Iris pigment epithelial cell (primary cell): ENCODE measurements at regions not wholly inside any gene's neighbourhood (a gene's known extent, or its start where the extent isn't known, plus 50 kb on each side); places are given as distances from the start of the nearest gene placed in this dataset.

Experiments used
- DNase-seq: peaks from one replicate; pipeline ENCODE4 v3.0.0-alpha.2; 2011; ENCODE audit warnings: low read depth

DNA sequence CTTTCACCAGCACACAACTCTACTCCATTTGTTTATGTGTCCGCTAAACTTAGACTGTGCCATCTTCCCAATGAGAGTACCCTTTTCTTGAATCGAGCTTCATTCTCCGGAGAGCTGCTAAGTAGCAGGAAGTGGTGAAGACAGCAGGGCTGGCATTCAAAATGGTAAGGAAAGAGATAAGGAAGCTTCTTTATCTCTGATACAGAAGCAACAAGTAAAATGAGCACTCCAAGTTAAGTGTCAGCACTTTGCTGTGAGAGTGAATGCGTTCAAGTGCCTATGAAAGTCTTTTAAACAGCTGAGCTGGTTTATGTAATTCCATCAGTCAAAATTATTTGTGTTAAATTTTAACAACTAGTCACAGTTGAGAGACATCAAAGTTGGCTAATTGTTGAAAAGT, 386.8 kb upstream of the PTPRD start:
- no peak for DNase-seq

DNA sequence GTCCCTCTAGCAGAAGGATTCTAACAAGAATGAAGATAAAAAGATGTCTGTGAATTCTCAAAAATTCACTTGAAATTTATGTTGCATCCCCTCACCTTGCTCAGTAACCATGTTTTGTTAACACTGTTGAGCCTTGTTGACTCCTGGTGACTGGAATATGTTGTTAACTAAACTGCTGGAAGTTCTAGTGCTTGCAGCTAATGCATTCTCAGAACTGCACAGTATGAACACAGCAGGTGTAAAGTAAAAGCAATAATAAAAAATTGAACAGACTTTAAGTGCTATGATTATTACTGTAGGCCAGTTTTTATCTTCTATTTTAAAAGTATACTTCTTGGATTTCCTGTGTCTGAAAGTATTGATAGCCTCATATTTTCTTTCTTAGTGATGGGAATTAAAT, 388.7 kb upstream of the PTPRD start:
- no peak for DNase-seq

DNA sequence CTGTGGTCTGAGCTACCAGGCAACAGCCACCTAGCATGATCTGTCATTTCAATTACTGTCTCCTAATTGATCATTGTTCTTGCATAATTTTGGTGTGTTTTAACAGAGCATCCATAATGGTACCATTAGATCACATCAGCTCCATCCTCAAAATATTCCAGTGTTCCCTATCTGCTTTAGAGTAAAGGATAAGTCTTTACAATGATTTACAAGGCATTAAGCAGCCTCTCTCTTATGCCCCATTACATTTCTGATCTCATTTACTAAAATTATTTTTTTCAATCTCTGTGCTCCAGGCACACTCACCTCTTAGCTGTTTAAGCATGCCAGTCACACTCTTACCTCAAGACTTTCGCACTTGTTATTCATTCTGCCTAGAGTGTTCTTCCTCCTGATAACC, 389.9 kb upstream of the PTPRD start:
- no peak for DNase-seq

DNA sequence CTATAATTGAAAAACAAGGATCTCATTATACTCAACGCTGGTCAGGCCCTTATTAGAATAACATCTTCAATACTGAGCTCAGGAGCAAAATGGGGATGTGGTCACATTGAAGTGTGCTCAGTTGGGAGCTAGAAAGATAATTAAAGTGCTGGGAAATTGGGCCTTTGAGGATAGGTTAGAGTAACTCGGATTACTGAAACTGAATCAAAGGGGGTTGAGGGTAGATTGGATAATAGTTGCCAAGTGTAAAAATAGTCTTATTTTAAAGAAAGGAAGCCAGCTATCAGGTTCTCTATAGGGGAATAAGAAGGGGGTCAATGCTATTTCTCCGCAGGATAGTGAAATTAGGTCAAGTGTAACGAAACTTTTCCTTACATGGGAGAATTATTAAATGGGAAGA, 391.0 kb upstream of the PTPRD start:
- DNase-seq: no peak

DNA sequence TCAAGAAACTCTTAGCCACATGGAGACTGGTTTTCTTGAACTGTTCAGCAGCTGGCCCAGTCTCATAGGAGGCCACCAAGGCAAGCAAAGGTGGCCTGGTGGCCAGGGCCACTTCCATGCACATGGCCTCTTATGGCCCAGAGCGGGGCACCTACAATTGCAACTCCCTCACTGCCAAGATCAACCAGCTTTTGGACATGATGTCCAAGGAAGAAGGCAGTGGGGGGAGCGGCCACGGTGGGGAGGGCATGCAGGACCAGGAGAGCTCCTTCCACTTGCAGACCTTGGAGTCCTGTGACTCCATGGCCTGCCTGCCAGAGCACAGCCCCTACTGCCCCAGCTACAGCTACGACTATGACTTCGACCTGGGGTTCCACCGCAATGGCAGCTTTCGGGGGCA, 398.9 kb upstream of the PTPRD start:
- DNase-seq: no peak

DNA sequence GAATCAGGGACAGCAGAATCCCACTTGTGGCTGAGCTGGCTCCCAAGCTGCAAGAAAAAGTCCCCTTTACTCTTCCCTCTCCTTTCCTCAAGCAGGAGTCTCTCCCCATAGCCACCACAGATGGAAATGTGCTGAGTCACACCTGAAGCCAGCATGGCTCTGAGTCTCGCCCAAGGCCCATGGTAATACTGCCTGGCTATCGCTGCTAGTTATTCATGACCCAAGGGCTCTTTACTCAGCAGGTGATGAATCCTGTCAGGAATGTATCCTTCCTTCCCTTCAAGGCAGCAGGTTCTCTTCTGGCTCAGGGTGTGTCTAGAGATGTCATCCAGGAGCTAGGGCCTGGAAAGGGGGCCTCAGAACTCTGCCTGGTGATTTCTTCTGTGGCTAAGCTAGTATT, 403.3 kb upstream of the PTPRD start:
- DNase-seq: no peak

DNA sequence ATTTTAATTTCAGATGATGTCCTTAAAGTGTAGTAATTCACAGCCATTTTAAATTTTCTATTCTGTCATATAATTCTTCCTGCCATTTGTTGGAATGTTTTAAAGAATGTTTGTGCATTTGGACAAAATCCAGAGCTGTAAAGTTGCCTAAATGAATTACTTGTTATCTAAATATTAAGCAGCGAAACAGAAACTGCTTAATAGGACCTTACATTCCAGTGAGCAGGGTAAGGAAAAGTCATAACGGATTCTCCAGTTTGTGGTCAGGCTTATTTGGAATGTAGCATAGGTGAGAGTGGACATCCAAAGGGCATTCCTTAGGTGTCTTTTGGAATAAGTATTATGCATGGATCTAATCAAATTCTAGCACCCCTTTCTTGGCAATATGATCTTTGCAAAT, 410.4 kb upstream of the PTPRD start:
- no peak for DNase-seq

DNA sequence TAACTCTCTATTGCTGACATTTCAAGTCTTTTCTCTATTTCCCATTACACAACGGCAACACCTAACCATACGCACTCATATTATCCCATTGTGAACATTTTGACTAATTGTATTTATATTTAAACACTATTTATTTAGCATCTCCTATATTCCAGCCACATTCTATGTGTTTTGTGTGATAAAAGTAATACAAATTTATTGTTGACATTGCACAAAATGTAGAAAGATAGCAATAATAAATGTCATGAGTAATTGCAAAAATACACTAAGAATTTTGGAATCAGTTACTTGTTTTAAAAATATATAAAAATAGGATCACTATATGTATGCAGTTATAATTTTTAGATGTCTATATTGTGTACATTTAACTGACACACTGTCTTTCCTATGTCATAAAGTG, 413.0 kb upstream of the PTPRD start:
- DNase-seq: no peak

DNA sequence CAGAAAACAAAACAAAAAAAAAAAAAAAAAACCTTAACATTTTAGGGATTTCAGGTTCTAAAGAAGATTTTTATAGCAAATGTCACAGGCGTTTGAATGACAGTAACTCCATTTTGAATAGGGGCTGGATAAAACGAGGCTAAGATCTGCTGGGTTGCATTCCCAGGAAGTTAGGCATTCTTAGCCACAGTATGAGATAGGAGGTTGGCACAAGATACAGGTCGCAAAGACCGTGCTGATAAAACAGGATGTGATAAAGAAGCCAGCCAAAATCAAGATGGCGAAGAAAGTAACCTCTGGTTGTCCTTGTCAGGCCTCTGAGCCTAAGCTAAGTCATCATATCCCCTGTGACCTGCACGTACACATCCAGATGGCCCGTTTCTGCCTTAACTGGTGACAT, 425.6 kb upstream of the PTPRD start:
- no peak for DNase-seq

DNA sequence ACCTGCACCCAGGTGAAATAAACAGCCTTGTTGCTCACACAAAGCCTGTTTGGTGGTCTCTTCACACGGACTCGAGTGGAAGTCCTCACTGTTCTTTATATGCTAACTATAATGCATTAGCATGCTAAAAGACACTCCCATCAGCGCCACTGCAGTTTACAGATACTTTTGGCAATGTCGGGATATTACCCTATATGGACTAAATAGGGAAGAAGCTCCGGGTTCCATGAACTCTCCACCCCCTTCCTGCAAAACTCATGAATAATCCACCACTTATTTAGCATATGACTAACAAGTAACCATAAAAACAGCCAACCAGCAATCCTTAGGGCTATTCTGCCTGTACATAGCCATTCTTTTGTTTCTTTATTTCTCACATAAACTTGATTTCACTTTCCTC, 426.2 kb upstream of the PTPRD start:
- DNase-seq: no peak

DNA sequence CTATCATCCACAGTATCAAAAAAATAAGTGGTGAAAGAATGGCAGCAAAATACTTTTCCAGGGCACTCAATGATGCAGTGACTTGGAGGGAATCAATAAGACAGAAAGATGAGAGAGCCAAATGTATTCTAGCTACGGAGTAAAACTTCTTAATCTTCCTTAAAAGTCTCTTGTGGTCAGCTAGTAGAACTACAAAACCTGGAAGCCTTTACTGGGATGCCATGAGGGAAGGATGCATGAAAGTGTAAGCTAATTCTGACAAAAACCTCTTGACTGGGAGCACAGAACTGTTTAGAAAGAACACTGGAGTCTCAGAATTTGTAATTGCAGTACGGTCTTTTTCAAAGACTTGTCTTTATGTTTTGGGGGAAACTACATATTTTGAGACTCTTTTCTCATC, 432.8 kb upstream of the PTPRD start:
- DNase-seq: no peak

DNA sequence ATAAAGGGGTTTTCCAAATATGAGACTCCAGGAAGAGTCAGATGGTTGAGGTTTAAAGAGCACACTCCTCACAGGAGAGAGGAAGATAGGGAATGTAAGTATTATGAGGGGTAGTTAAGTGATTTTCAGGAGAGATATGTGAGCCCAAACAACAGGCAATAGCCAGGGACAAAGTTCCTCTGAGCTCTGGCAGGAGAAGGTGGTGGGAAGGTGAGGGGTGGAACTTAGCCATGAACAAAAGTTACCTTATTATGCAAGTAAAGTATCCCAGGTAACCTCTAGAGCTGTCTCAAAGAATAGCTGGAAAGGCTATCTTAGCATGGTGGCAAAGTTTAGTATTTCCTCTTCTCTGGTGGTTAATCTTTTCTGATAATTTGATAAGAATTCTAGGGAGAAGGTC, 450.5 kb upstream of the PTPRD start:
- DNase-seq: no peak

DNA sequence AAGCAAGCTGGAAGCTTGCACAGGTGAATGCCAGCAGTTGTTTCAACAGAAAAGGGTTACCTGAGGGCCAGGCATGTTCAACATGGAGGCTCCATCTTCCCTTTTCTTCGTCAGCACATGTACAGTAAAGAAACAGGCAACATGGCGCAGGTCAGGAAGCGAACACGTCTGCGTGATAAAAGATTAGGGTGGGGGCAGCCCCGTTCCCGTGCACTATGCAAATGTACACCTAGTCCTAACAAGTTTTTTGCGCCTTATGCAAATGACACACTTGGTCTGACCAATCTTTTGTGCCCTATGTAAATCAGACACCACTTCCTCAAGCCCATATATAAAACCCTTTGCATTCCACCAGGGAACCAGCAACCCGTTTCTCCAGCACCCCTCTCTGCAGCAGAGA, 452.1 kb upstream of the PTPRD start:
- no peak for DNase-seq

DNA sequence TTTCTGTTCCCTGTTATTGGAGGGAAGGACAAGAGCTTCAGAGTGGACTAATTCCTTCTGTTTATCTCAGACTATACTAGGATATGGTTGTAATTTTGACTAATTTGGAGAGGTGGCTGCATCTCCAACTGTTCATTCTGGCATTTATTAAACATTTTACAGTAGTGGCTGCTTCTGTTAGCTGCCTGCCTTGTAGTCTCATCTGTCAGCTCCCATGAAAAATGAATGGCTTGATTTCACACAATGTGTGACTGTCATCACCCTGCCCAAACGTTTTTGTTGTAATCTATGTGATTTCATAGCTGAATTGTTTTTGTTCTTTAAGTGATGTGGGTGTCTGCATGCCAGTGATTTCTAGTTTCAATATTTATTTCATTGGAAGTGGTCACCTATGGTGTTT, 459.4 kb upstream of the PTPRD start:
- no peak for DNase-seq

DNA sequence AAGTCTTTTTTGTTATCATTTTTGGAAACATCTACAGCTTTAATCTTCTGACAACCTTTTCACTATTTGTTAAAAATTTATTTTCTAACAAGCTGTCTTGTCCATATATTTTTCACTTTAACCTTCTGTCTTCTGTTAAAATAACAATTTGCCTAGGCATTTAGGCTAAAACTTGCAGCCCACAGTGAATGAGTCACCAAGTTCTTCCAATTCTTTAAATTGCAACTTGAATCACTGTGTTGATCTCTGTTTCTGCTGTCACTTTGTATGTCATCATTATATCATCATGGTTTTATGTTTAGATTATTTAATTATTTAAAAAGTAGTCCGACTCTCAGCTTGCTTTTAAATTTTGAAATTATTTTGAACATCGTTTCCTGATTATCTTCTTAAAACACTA, 473.8 kb upstream of the PTPRD start:
- peak; percentile 55 for DNase-seq

DNA sequence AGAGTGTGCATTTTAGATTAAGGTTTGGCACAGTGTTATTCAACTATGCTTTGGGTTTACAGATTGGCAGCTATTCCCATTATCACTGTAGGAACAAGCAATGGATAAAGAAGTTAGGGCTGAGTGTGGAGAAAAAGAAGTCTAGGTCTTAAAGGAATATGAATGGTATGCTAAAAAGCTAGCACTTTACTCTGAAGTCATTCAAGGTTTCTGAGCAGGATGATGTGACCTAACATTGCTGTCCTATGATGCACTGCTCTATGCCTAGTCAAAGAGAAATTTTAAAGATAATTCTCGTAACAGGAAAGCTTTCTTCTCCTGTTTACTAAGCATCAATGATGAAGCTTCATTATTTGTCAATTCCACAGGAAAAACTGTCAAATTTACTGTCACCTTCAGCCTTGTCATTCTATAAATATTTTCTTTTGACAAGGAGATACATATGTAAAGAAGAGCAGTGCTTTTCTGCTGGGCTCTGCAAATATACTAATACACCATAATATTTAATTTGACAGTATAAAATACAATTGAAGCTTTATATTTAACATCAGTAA, 476.1 kb upstream of the PTPRD start:
- peak; percentile 29 for DNase-seq

DNA sequence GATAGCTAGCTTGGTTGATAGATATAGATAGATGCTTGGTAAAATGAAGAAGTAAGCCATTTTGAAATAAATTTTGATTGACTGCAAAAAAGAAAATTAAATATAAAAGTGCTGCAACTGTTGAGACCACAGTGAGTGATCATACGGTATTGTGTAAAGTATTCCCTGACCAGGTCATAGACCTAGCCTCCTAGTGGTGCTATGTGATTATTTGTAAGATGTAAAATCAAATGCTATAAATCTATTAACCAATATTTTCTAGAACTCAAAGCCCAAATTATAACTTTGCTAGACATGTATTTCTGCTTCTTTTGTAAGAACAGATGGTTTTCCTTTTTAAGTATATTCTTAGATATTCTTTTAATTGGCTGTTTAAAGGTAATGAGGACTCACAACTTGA, 480.2 kb upstream of the PTPRD start:
- no peak for DNase-seq

DNA sequence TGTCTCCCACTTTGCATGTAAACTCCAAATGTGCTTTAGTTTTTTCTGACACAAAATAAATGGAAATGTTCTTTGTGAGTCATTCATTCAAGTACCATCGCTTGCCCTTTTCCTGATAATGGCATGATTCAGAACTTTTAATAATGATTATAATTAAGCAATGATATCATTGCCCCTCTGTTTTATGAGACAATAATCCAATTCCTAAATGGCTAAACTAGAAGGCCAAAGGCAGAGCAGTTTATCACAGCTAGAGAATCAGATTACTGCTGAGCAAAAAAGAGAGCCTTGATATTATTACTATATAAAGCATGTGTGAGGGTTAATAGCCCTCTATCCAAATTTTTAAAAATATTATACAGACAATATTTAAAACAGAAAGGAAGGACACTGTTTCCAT, 484.2 kb upstream of the PTPRD start:
- no peak for DNase-seq

DNA sequence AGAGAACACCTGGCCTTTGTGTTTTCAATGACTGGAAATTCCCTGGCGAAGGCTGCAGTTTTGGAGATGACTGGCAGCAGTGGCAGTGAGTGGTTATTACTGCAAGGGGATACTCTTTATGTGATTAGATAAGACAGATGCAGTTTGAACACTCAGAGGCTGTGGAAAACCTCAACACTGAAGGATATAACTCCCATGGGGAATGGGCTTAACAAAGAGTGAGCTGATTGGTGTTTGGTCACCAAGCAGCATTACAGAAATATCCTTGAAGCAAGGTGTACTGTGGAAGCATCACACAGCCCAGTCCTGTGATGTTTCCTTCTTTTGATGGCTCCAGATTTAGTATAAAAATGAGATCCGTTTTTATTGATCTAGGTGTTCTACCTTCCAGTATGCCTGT, 490.7 kb upstream of the PTPRD start:
- DNase-seq: no peak

DNA sequence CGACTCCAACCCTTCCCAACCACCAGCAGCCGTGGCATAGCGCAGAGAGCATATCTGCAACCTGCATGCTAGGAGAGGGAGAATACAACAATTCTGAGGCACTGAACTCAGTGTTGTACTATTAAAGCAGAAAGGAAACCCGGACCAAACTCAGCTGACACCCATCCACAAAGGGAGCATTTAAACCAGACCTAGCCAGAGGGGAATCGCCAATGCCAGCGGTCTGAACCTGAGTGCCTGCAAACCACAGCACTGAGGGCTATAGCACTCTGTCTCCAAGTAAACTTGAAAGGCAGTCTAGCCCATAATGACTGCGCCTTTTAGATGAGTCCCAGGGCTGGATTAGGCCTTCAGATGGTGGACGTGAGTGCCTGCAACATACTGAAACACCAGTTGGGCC, 494.4 kb upstream of the PTPRD start:
- DNase-seq: no peak

DNA sequence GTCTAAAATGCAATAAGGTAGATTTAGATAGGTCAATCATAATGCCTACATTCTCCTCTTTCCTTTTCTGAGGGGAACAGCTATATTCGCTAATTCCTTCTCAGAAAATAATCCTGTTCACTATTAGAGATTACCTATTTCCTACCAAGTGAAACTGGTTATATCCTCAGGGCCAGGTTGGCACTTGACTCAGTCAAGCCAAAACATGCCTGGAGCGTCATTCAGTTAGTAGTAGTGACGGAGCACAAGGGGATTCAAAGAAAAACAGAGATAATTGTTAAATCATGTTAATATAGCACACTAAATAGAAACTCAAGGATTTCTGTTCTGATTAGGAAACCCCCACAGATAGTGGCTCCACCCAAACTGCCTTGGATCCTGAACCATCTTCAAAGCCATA, 515.4 kb upstream of the PTPRD start:
- no peak for DNase-seq

DNA sequence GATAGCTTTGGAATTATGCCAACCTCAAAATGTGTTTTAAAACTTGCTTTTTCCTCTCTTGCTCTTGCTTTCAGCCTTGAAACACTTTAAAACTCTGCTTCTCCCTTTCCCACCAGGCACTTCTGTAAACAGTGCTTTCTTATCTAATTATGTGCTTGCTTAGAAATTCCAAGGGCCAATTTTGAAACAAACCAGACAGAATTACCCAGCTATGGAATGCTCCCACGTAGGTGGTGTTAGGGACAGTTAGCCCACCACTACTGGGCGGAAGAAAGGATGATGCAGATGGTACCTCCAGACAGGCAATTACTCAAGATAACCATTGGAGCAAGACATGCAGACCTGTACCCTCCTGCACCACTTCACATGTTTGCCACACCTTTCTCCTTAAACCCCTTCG, 523.0 kb upstream of the PTPRD start:
- no peak for DNase-seq

DNA sequence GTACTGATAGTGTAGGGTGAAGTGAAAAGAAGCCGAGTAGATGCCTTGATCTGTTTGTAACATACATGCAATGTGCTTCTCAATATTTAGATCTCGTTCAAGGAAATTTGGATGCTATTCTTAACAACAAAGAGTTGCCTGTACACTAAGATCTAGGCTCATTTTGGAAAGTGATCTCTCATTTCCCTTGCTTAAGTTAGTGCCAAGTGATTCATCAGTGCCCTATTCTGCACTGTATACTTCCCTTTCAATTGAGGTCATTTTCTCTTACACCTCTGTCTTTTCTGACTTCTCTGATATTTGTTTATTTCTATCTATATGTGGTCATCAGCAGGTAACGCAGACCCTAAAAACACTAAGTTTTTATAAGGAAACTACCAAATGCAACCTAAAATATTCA, 528.6 kb upstream of the PTPRD start:
- no peak for DNase-seq

DNA sequence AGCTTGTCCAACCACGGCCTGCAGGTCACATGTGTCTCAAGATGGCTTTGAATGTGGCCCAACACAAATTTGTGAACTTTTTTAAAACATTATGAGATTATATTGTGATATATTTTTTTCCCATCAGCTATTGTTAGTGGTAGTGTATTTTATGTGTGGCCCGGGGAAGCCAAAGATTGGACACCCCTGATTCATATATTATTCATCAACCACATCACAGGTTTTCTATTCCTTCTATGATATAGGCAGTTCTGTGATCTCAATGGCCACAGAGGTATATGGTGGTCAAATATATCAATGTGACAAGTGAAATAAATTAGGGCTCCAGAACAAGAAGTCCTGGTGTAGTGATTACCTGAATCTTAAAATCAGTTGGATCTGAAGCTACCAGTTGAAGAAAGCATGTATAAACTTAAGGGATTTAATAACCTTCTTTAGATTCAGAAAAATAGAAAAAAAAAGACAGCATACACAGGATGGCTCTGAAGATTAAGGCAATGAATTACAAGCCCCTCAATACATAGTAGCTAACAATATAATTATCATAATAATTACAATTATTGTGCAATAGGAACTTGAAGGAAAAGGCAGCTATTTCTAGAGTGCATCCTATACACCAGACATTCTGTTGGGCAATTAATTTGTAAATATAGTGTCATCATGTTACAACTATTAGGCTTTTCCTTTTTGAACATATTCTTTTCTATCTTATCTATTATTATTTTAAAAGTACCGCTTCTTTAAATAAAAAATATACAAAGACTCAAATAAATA, 530.4 kb upstream of the PTPRD start:
- no peak for DNase-seq
